GM12864 (cell line): ENCODE measurements at regions not wholly inside any gene's neighbourhood (a gene's known extent, or its start where the extent isn't known, plus 50 kb on each side); places are given as distances from the start of the nearest gene placed in this dataset.
"Not testable (repeated sequence)": the region's sequence is repeated elsewhere in the genome, so short reads cannot be mapped to it uniquely, and the experiment has no call there.

Source experiments
- DNase-seq: peaks from one replicate; pipeline ENCODE4 v3.0.0-alpha.2; 2011; ENCODE audit warnings: low read depth
- H3K4me3 ChIP-seq: 2 replicates; pipeline ENCODE4 v1.5.1; 2011; ENCODE audit warnings: mild to moderate bottlenecking, low read depth, low read length, control low read depth
- CTCF ChIP-seq: IDR thresholded peaks from 2 replicates; pipeline ENCODE4 v1.5.1; 2011; ENCODE audit warnings: low read depth, mild to moderate bottlenecking, moderate library complexity, low read length, control low read depth, inconsistent platforms; ENCODE audit errors: missing control alignments

- no peak overlapping the region for H3K4me3 ChIP-seq
- no peak for DNase-seq
- no peak for TF ChIP-seq CTCF
These were observed 81.3 kb upstream of the DMRT1 start for GRCh38 chr9:759983-760736.

GRCh38 chr9:761176-761792, 80.2 kb upstream of the DMRT1 start:
- no peak for DNase-seq
- no peak for TF ChIP-seq CTCF
- no peak overlapping the region for H3K4me3 ChIP-seq

GRCh38 chr9:761793-762560, 79.5 kb upstream of the DMRT1 start:
- no peak for TF ChIP-seq CTCF
- DNase-seq, result no peak
- no peak overlapping the region for H3K4me3 ChIP-seq

DNA sequence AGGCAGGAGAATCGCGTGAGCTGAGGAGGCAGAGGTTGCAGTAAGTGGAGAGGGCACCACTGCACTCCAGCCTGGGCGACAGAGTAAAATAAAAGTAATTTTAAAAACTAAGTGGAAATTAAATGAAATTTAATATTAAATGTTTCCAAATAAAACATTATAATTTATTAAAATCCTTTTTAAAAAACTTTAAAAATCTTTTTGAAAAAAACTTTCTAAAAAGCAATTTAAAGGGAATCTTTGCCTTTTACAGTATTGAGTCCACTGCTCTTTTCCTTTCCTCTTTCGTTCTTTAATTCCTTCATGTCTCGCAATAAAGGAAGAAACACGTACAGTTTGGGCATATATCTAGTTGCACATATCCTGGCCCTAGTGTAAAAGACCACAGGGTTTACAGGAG, 77.8 kb upstream of the DMRT1 start:
- DNase-seq, result no peak
- no peak for TF ChIP-seq CTCF
- no peak overlapping the region for H3K4me3 ChIP-seq

DNA sequence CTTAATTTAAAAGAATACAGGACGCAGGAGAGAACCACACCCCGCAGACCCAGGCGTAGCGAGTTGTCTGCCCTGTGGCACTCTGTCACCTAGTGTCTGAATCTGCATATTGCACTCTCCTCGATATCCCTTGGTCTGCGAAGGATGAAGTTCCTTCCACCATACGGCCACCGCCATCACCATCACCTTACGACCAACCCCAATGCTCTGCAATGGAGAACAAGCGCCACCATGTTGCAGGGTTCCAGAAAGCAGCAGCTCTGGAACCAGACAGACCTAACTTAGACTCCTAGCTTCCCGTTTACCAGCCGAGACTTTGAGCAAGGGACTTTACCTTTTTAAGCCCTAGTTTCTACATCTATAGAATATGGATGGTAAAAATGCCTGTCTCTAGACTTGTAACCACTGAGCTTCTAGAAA, 77.4 kb upstream of the DMRT1 start:
- H3K4me3 ChIP-seq, result no peak overlapping the region
- TF ChIP-seq CTCF, result peak; percentile 89
- DNase-seq, result peak; percentile 46

DNA sequence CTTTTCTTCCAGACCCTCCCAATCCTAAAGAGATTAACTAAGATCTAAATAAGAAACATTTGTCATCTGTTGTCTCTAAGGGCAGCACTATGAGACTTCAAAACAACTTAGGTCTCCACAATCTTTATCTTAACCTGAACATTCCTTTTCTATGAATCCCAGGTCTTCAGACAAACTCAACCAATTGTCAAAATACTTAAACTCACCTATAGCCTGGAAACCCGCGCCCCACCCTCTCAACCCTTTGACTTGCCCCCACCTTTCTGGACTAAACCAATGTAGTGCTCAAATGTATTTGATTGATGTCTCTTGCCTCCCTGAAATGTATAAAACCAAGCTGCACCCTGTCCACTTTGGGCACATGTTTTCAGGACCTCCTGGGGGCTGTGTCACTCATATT, 76.5 kb upstream of the DMRT1 start:
- no peak for TF ChIP-seq CTCF
- H3K4me3 ChIP-seq, result no peak overlapping the region
- DNase-seq, result no peak

- H3K4me3 ChIP-seq, DNase-seq: not testable (repeated sequence)
These were observed 74.4 kb upstream of the DMRT1 start for GRCh38 chr9:767061-767561.
